ENCODE measurements at regions not wholly inside any gene's neighbourhood (a gene's known extent, or its start where the extent isn't known, plus 50 kb on each side); places are given as distances from the start of the nearest gene placed in this dataset.

- TF ChIP-seq RAD21 (conservative IDR thresholded peaks at IDR 0.05 in 1 of 2, IDR thresholded peaks at IDR 0.05 in 1 of 2) (no peak), SMC3 (IDR thresholded peaks at IDR 0.05) (no peak), CTCF (IDR thresholded peaks at IDR 0.05) (no peak), ZNF302 (CRISPR knock-in tag; IDR thresholded peaks at IDR 0.05) (no peak), CEBPB (IDR thresholded peaks at IDR 0.05) (no peak), JUNB (IDR thresholded peaks at IDR 0.05) (no peak), POLR2A (IDR thresholded peaks at IDR 0.05; ENCODE audit: low read length) (no peak), SREBF2 (IDR thresholded peaks at IDR 0.05) (no peak), TP53 (CRISPR knock-in tag; IDR thresholded peaks at IDR 0.05) (no peak), HDAC2 (IDR thresholded peaks at IDR 0.05) (no peak), BCL3 (IDR thresholded peaks at IDR 0.05) (no peak), ZSCAN20 (CRISPR knock-in tag; IDR thresholded peaks at IDR 0.05) (no peak), RCOR1 (IDR thresholded peaks at IDR 0.05; ENCODE audit: low read depth, low read length) (no peak)
Measured at GRCh38 chr4:129453524-129454200, 357.7 kb downstream of the C4orf33 start.

All from A549 (cell line).